Heart left ventricle (tissue), 13 donors: ENCODE measurements at regions not wholly inside any gene's neighbourhood (a gene's known extent, or its start where the extent isn't known, plus 50 kb on each side); places are given as distances from the start of the nearest gene placed in this dataset.

Experiments
- POLR2A ChIP-seq, 2 donors: fragments of 450-650 bp; IDR thresholded peaks; one replicate each; pipeline ENCODE4 v1.6.1; 2017; ENCODE audit warnings: antibody characterized with exemption in 2 of 2, mild to moderate bottlenecking in 2 of 2, moderate library complexity in 2 of 2
- TF ChIP-seq, protein P1 (sequence below), 12 donors: fragments of 200-600 bp; sonication (generic) in 4 of 12; IDR thresholded peaks; one replicate each; pipeline versions ENCODE4 v1.5.0 to v1.8.0; 2018 to 2022; ENCODE audit warnings: antibody characterized with exemption in 12 of 12, mild to moderate bottlenecking in 5 of 12
- donor health status: ischemic (EF 13 %, LVEDD 7.1; RV severe dilation, severe dysfunction).
- donor health status: DM: no; HTN: yes; CAD: no.
- donor health status: DM: no; HTN: no; CAD: no.
- donor health status: ischemic (EF 25% LVEDD 6.9; RV normal size, moderate dysfunction).
- donor health status: ischemic (EF 25% LVEDD 5.7; RV mildly dilated, moderate dysfunction).
- donor health status: ischemic (EF 35%, LVEDD 5.7; RV mildly dilated, moderate dysfunction).
- donor health status: nonischemic (EF 11% LVEDD 7.7; RV severe dilation, severe dysfunction).
- donor health status: DM: yes; HTN: yes; CAD: no.
- donor health status: PGD.
- donor health status: ischemic (EF 29% LVEDD 5.4; RV normal size, mild dysfunction).
- donor health status: nonischemic (EF 23%, LVEDD 6.1; RV moderate dilation, normal function).

DNA sequence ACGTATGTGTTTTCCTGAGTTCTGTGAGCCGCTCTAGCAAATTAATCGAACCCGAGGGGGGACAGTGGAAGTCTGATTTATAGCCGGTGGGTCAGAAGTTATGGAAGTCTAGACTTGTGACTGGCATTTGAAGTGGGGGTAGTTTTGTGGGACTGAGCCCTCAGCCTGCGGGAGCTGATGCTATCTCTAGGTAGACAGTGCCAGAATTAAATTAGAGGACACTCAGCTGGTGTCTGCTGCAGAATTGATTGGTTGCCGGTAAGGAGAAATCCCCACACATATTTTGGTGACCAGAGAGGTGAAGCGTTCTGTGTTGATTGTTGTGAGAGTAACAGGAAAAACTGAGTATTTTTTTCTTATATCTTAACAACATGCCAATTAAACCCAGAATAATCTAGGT, 143.8 kb upstream of the ADCY1 start:
- TF ChIP-seq, protein P1, sequence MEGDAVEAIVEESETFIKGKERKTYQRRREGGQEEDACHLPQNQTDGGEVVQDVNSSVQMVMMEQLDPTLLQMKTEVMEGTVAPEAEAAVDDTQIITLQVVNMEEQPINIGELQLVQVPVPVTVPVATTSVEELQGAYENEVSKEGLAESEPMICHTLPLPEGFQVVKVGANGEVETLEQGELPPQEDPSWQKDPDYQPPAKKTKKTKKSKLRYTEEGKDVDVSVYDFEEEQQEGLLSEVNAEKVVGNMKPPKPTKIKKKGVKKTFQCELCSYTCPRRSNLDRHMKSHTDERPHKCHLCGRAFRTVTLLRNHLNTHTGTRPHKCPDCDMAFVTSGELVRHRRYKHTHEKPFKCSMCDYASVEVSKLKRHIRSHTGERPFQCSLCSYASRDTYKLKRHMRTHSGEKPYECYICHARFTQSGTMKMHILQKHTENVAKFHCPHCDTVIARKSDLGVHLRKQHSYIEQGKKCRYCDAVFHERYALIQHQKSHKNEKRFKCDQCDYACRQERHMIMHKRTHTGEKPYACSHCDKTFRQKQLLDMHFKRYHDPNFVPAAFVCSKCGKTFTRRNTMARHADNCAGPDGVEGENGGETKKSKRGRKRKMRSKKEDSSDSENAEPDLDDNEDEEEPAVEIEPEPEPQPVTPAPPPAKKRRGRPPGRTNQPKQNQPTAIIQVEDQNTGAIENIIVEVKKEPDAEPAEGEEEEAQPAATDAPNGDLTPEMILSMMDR (IDR thresholded peaks at IDR 0.05), result no peak
- TF ChIP-seq POLR2A (IDR thresholded peaks at IDR 0.05), result no peak
